HCT116 (cell line): ENCODE measurements at regions not wholly inside any gene's neighbourhood (a gene's known extent, or its start where the extent isn't known, plus 50 kb on each side); places are given as distances from the start of the nearest gene placed in this dataset.

Experiments
- ATAC-seq: fragments of 200-7000 bp; cut with Tn5 transposase; 2 replicates; pipeline ENCODE4 v1.9.1; 2020; ENCODE audit warnings: mild to moderate bottlenecking, moderate library complexity
- BruUV-seq: library from RNA; stranded (reverse); fragments of 400-500 nt; replicated peaks from 2 replicates; lab custom pipeline; 2021; lab: Mats Ljungman, UMichigan
- CTCF ChIA-PET: fragments of 300-600 bp; sonication (Branson Sonifier 250); formaldehyde crosslinking; loops from one replicate; lab custom pipeline; 2021; ENCODE audit warnings: antibody characterized with exemption; lab: Charles Lee
- POLR2A ChIA-PET: fragments of 300-600, 350-600 bp; sonication (Branson Sonifier 250); formaldehyde crosslinking; loops from one replicate; lab custom pipeline; 2021; ENCODE audit warnings: antibody characterized with exemption; lab: Charles Lee
- RAD21 ChIA-PET, 2 experiments: fragments of 300-600 bp; sonication (Branson Sonifier 250); formaldehyde crosslinking; loops; one replicate each; lab custom pipeline; 2023; ENCODE audit warnings: low total read pairs in 2 of 2; ENCODE audit not compliant: uncharacterized antibody in 2 of 2, unreplicated experiment in 2 of 2, low non-redundant PET in 1 of 2; lab: Charles Lee
- DNase-seq: peaks from one replicate; pipeline ENCODE4 v3.0.0-alpha.2; 2010; ENCODE audit warnings: low read depth, low spot score
- H2AFZ ChIP-seq: fragments of 200-600 bp; shearing (Covaris generic), sonication (generic); 2 replicates; pipeline ENCODE4 v1.6.1; 2017; ENCODE audit warnings: low read depth, mixed run types, mixed read lengths, antibody characterized with exemption, low read length; ENCODE audit not compliant: poor library complexity, severe bottlenecking
- H3K27ac ChIP-seq: 2 replicates; pipeline ENCODE4 v1.5.1; 2012; ENCODE audit warnings: low read depth, low read length
- H3K27me3 ChIP-seq: fragments of 200-600 bp; sonication (generic); 2 replicates; pipeline ENCODE4 v1.6.1; 2016; ENCODE audit warnings: mixed run types, low read length, mixed read lengths; ENCODE audit not compliant: insufficient read depth
- H3K36me3 ChIP-seq, 2 experiments: fragments of 200-500 bp in 1 of 2; fragments of 200-600 bp in 1 of 2; sonication (Bioruptor generic) in 1 of 2; sonication (generic) in 1 of 2; 2 replicates each; pipeline versions ENCODE4 v1.5.1 to v1.6.1; 2014 to 2016; ENCODE audit warnings: low read length in 2 of 2, inconsistent platforms in 1 of 2, mixed read lengths in 1 of 2, mixed run types in 1 of 2; ENCODE audit not compliant: insufficient read depth in 2 of 2, control insufficient read depth in 1 of 2
- H3K4me1 ChIP-seq, 2 experiments: fragments of 200-600 bp in 1 of 2; sonication (generic) in 1 of 2; 2 replicates each; pipeline versions ENCODE4 v1.5.1 to v1.6.1; 2012 to 2017; ENCODE audit warnings: low read length in 2 of 2, inconsistent platforms in 1 of 2, mild to moderate bottlenecking in 1 of 2, mixed read lengths in 1 of 2, mixed run types in 1 of 2, moderate library complexity in 1 of 2; ENCODE audit not compliant: insufficient read depth in 2 of 2, control insufficient read depth in 1 of 2
- H3K4me2 ChIP-seq: fragments of 200-600 bp; sonication (generic); 2 replicates; pipeline ENCODE4 v1.6.1; 2017; ENCODE audit warnings: mixed run types, low read length, mixed read lengths
- H3K4me3 ChIP-seq, 2 experiments: fragments of 200-600 bp in 1 of 2; sonication (generic) in 1 of 2; replicated peaks in 1 of 2; 2 replicates each; pipeline ENCODE4 v1.5.1; 2011 to 2016; ENCODE audit warnings: low read length in 2 of 2, control low read depth in 1 of 2, low read depth in 1 of 2, mild to moderate bottlenecking in 1 of 2, mixed read lengths in 1 of 2, mixed run types in 1 of 2
- H3K79me2 ChIP-seq: fragments of 200-600 bp; sonication (generic); 2 replicates; pipeline ENCODE4 v1.6.1; 2017; ENCODE audit warnings: mild to moderate bottlenecking, mixed run types, low read length, moderate library complexity, mixed read lengths; ENCODE audit not compliant: insufficient read depth
- H3K9ac ChIP-seq: fragments of 200-600 bp; sonication (generic); 2 replicates; pipeline ENCODE4 v1.6.1; 2016; ENCODE audit warnings: low read length, mixed read lengths
- H3K9me2 ChIP-seq: fragments of 200-600 bp; sonication (generic), shearing (Covaris generic); 2 replicates; pipeline ENCODE4 v1.6.1; 2017; ENCODE audit warnings: mixed run types, mild to moderate bottlenecking, moderate library complexity; ENCODE audit not compliant: insufficient read depth
- H3K9me3 ChIP-seq, 2 experiments: fragments of 200-500 bp in 1 of 2; fragments of 200-600 bp in 1 of 2; sonication (Bioruptor generic) in 1 of 2; sonication (generic) in 1 of 2; 2 replicates each; pipeline ENCODE4 v1.6.1; 2014 to 2017; ENCODE audit warnings: low read length in 2 of 2, mixed read lengths in 2 of 2, inconsistent platforms in 1 of 2, low read depth in 1 of 2, mild to moderate bottlenecking in 1 of 2, mixed run types in 1 of 2, moderate library complexity in 1 of 2; ENCODE audit not compliant: control insufficient read depth in 1 of 2, insufficient read depth in 1 of 2
- H4K20me1 ChIP-seq: fragments of 200-600 bp; sonication (generic), shearing (Covaris generic); 2 replicates; pipeline ENCODE4 v1.6.1; 2017; ENCODE audit warnings: mixed run types, mild to moderate bottlenecking, moderate library complexity; ENCODE audit not compliant: insufficient read depth
- ATF3 ChIP-seq: IDR thresholded peaks from 2 replicates; pipeline ENCODE4 v1.6.1; 2012
- CBX3 ChIP-seq: IDR thresholded peaks from 2 replicates; pipeline ENCODE4 v1.6.1; 2012; ENCODE audit warnings: low read depth
- CEBPB ChIP-seq: IDR thresholded peaks from 2 replicates; pipeline ENCODE4 v1.6.1; 2012; ENCODE audit warnings: low read depth
- EGR1 ChIP-seq: IDR thresholded peaks from 2 replicates; pipeline ENCODE4 v1.6.1; 2012; ENCODE audit warnings: low read depth
- EZH2 ChIP-seq: fragments of 200-600 bp; sonication (generic); IDR thresholded peaks from 2 replicates; pipeline ENCODE4 v1.6.1; 2017; ENCODE audit warnings: antibody characterized with exemption, mixed run types
- EZH2phosphoT487 ChIP-seq: fragments of 200-600 bp; IDR thresholded peaks from 2 replicates; pipeline ENCODE4 v1.6.1; 2018; ENCODE audit warnings: antibody characterized with exemption, borderline replicate concordance
- FOSL1 ChIP-seq: IDR thresholded peaks from 2 replicates; pipeline ENCODE4 v1.6.1; 2012; ENCODE audit warnings: low read depth
- JUND ChIP-seq: IDR thresholded peaks from 2 replicates; pipeline ENCODE4 v1.6.1; 2012
- POLR2A ChIP-seq: IDR thresholded peaks from 2 replicates; pipeline ENCODE4 v1.7.0; 2011; ENCODE audit warnings: borderline replicate concordance; ENCODE audit not compliant: insufficient read depth, insufficient read length; ENCODE audit errors: extremely low read depth
- POLR2AphosphoS5 ChIP-seq: IDR thresholded peaks from 2 replicates; pipeline ENCODE4 v1.6.1; 2011; ENCODE audit warnings: mild to moderate bottlenecking, low read depth, low read length, moderate library complexity
- RAD21 ChIP-seq: IDR thresholded peaks from 2 replicates; pipeline ENCODE4 v1.6.1; 2012; ENCODE audit warnings: low read depth, mild to moderate bottlenecking
- SIN3A ChIP-seq: IDR thresholded peaks from 2 replicates; pipeline ENCODE4 v1.6.1; 2012; ENCODE audit warnings: low read depth
- SP1 ChIP-seq: IDR thresholded peaks from 2 replicates; pipeline ENCODE4 v1.6.1; 2012; ENCODE audit warnings: low read depth
- SRF ChIP-seq: IDR thresholded peaks from 2 replicates; pipeline ENCODE4 v1.6.1; 2012; ENCODE audit warnings: low read depth
- TCF7L2 ChIP-seq: IDR thresholded peaks from 2 replicates; pipeline ENCODE4 v1.7.0; 2011; ENCODE audit warnings: borderline replicate concordance, inconsistent platforms; ENCODE audit not compliant: insufficient read depth, insufficient read length; ENCODE audit errors: extremely low read depth
- YY1 ChIP-seq: IDR thresholded peaks from 2 replicates; pipeline ENCODE4 v1.6.1; 2011; ENCODE audit warnings: low read length, low read depth, moderate library complexity, mild to moderate bottlenecking; ENCODE audit not compliant: insufficient replicate concordance; ENCODE audit errors: extremely low read depth
- ZFX ChIP-seq: fragments of 450-650 bp; IDR thresholded peaks from 2 replicates; pipeline ENCODE4 v1.6.1; 2017
- ZNF274 ChIP-seq: fragments of 200-500 bp; sonication (Bioruptor generic); IDR thresholded peaks from 2 replicates; pipeline ENCODE4 v1.6.1; 2014; ENCODE audit warnings: mild to moderate bottlenecking, low read depth, low read length, inconsistent platforms
- intact Hi-C: fragments of 100-400 bp; cut with micrococcal nuclease; formaldehyde crosslinking; loops from 2 replicates; pipeline ENCODE4 v1.10.0; 2022
- TF ChIP-seq, protein P1 (sequence below): IDR thresholded peaks from 2 replicates; pipeline ENCODE4 v1.6.1; 2012
- TF ChIP-seq, protein P2 (sequence below), 3 experiments: fragments of 200-600 bp in 1 of 3; sonication (generic) in 1 of 3; IDR thresholded peaks in 2 of 3; conservative IDR thresholded peaks in 1 of 3; 2 replicates each; pipeline ENCODE4 v1.5.1; 2012 to 2017; ENCODE audit warnings: low read depth in 2 of 3, low read length in 2 of 3, antibody characterized with exemption in 1 of 3, borderline replicate concordance in 1 of 3, control low read depth in 1 of 3, mild to moderate bottlenecking in 1 of 3, mixed read lengths in 1 of 3, mixed run types in 1 of 3, moderate library complexity in 1 of 3; ENCODE audit not compliant: insufficient read depth in 1 of 3
- TF ChIP-seq, protein P3 (sequence below): IDR thresholded peaks from 2 replicates; pipeline ENCODE4 v1.6.1; 2012; ENCODE audit warnings: low read depth

- TF ChIP-seq CEBPB: no peak
- TF ChIP-seq, protein P1, sequence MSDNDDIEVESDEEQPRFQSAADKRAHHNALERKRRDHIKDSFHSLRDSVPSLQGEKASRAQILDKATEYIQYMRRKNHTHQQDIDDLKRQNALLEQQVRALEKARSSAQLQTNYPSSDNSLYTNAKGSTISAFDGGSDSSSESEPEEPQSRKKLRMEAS: no peak
- no peak for TF ChIP-seq EGR1
- no peak for TF ChIP-seq FOSL1
- TF ChIP-seq CBX3: no peak
Observed at GRCh38 chr12:47340411-47341015, 260.8 kb upstream of the AMIGO2 start (continued).

DNA sequence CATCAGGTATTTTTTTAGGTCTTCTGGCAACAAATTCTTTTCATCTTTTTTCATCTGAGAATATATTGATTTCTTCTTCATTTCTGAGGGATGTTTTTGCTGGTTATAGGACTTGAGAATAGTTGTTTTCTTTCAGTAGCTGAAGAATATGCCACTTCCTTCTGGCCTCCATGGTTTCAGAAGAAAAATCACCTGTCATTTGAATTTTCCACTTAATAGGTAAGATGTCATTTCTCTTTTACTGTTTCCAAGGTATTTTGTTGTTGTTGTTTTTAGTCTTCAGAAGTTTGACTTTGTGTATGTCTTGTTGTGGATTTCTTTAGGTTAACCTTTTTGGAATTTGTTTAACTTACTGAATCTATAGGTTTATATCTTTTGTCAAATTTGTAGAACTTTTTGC is 257.8 kb upstream of the AMIGO2 start:
- H3K9me3 ChIP-seq: no peaks in the 10 kb centered on the region
- H3K4me2 ChIP-seq: no peak overlapping the region
- ChIA-PET CTCF (interaction anchor here (0.7 kb wide), 1 partner anchor 13 kb away, joined by 3 read pairs; no protein-coding TSS in a partner anchor), POLR2A (no interaction called here), RAD21 (no interaction called here)
- no peaks in the 10 kb centered on the region for H3K79me2 ChIP-seq
- no peak overlapping the region for H3K4me3 ChIP-seq
- H3K27me3 ChIP-seq: no peaks in the 10 kb centered on the region
- no peaks in the 10 kb centered on the region for H3K4me1 ChIP-seq
- intact Hi-C loops: no loop called here
- no TSS peak for BruUV-seq
- no peaks in the 10 kb centered on the region for H3K9me2 ChIP-seq
- H4K20me1 ChIP-seq: no peaks in the 10 kb centered on the region
- H2AFZ ChIP-seq: no peak overlapping the region
- no peak for TF ChIP-seq TCF7L2
- no peak for TF ChIP-seq RAD21
- no peak for TF ChIP-seq ZNF274
- no peak for TF ChIP-seq SP1
- no peak for TF ChIP-seq YY1
- TF ChIP-seq, protein P2, sequence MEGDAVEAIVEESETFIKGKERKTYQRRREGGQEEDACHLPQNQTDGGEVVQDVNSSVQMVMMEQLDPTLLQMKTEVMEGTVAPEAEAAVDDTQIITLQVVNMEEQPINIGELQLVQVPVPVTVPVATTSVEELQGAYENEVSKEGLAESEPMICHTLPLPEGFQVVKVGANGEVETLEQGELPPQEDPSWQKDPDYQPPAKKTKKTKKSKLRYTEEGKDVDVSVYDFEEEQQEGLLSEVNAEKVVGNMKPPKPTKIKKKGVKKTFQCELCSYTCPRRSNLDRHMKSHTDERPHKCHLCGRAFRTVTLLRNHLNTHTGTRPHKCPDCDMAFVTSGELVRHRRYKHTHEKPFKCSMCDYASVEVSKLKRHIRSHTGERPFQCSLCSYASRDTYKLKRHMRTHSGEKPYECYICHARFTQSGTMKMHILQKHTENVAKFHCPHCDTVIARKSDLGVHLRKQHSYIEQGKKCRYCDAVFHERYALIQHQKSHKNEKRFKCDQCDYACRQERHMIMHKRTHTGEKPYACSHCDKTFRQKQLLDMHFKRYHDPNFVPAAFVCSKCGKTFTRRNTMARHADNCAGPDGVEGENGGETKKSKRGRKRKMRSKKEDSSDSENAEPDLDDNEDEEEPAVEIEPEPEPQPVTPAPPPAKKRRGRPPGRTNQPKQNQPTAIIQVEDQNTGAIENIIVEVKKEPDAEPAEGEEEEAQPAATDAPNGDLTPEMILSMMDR (IDR thresholded peaks at IDR 0.05 in 2 of 3, conservative IDR thresholded peaks at IDR 0.05 in 1 of 3; ENCODE audit: borderline replicate concordance in 1 of 3, insufficient read depth in 1 of 3, low read depth in 2 of 3, low read length in 2 of 3): no peak
- TF ChIP-seq SRF: no peak
- no peak for TF ChIP-seq POLR2A
- TF ChIP-seq EZH2phosphoT487: no peak
- TF ChIP-seq SIN3A: no peak
- no peak for TF ChIP-seq EGR1
- no peak for TF ChIP-seq ZFX
- TF ChIP-seq, protein P1: no peak
- no peak for TF ChIP-seq POLR2AphosphoS5
- no peak for TF ChIP-seq FOSL1
- TF ChIP-seq CEBPB: no peak
- no peak for TF ChIP-seq ATF3
- no peak for TF ChIP-seq EZH2
- TF ChIP-seq JUND: no peak
- TF ChIP-seq, protein P3, sequence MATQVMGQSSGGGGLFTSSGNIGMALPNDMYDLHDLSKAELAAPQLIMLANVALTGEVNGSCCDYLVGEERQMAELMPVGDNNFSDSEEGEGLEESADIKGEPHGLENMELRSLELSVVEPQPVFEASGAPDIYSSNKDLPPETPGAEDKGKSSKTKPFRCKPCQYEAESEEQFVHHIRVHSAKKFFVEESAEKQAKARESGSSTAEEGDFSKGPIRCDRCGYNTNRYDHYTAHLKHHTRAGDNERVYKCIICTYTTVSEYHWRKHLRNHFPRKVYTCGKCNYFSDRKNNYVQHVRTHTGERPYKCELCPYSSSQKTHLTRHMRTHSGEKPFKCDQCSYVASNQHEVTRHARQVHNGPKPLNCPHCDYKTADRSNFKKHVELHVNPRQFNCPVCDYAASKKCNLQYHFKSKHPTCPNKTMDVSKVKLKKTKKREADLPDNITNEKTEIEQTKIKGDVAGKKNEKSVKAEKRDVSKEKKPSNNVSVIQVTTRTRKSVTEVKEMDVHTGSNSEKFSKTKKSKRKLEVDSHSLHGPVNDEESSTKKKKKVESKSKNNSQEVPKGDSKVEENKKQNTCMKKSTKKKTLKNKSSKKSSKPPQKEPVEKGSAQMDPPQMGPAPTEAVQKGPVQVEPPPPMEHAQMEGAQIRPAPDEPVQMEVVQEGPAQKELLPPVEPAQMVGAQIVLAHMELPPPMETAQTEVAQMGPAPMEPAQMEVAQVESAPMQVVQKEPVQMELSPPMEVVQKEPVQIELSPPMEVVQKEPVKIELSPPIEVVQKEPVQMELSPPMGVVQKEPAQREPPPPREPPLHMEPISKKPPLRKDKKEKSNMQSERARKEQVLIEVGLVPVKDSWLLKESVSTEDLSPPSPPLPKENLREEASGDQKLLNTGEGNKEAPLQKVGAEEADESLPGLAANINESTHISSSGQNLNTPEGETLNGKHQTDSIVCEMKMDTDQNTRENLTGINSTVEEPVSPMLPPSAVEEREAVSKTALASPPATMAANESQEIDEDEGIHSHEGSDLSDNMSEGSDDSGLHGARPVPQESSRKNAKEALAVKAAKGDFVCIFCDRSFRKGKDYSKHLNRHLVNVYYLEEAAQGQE: no peak
- H3K9ac ChIP-seq: no peak overlapping the region
- ATAC-seq (no peak), DNase-seq (no peak)
- no peaks in the 10 kb centered on the region for H3K36me3 ChIP-seq
- H3K27ac ChIP-seq: no peak overlapping the region
